Epithelial cell of esophagus (primary cell): ENCODE measurements at regions not wholly inside any gene's neighbourhood (a gene's known extent, or its start where the extent isn't known, plus 50 kb on each side); places are given as distances from the start of the nearest gene placed in this dataset.

Experiments used
- DNase-seq: peaks from one replicate; pipeline ENCODE4 v3.0.0; 2010; ENCODE audit warnings: low read depth
- H3K4me3 ChIP-seq: 2 replicates; pipeline ENCODE4 v1.5.1; 2011; ENCODE audit warnings: mild to moderate bottlenecking, low read length, control low read depth
- TF ChIP-seq, protein P1 (sequence below): IDR thresholded peaks from 2 replicates; pipeline ENCODE4 v1.5.1; 2011; ENCODE audit warnings: low read depth, mild to moderate bottlenecking, low read length, control low read depth, inconsistent platforms; ENCODE audit not compliant: insufficient read depth; ENCODE audit errors: missing control alignments

GRCh38 chr9:93859431-93860215, 95.5 kb downstream of the BARX1 start:
- DNase-seq = no peak
- no peak overlapping the region for H3K4me3 ChIP-seq
- TF ChIP-seq, protein P1, sequence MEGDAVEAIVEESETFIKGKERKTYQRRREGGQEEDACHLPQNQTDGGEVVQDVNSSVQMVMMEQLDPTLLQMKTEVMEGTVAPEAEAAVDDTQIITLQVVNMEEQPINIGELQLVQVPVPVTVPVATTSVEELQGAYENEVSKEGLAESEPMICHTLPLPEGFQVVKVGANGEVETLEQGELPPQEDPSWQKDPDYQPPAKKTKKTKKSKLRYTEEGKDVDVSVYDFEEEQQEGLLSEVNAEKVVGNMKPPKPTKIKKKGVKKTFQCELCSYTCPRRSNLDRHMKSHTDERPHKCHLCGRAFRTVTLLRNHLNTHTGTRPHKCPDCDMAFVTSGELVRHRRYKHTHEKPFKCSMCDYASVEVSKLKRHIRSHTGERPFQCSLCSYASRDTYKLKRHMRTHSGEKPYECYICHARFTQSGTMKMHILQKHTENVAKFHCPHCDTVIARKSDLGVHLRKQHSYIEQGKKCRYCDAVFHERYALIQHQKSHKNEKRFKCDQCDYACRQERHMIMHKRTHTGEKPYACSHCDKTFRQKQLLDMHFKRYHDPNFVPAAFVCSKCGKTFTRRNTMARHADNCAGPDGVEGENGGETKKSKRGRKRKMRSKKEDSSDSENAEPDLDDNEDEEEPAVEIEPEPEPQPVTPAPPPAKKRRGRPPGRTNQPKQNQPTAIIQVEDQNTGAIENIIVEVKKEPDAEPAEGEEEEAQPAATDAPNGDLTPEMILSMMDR = no peak

DNA sequence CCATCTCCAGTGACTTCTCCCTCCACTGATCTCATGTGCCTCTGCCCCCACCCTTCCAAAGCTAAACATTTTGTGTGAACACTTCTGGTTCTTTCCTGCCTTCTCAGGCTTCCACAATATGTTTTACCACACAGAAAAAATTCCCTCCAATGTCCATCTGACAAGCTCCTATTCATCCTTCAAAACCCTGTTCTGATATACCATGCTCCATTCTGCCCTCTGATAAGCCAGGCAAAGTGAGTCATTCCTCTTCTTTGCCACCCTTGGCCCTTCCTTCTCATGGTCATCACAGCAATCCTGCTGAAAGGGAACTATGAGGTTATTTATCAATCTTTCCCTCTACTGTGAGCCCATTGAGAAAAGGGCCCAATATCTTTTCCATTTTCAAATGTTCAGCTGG, 97.6 kb downstream of the BARX1 start:
- TF ChIP-seq, protein P1 = no peak
- H3K4me3 ChIP-seq = no peak overlapping the region
- DNase-seq = no peak

DNA sequence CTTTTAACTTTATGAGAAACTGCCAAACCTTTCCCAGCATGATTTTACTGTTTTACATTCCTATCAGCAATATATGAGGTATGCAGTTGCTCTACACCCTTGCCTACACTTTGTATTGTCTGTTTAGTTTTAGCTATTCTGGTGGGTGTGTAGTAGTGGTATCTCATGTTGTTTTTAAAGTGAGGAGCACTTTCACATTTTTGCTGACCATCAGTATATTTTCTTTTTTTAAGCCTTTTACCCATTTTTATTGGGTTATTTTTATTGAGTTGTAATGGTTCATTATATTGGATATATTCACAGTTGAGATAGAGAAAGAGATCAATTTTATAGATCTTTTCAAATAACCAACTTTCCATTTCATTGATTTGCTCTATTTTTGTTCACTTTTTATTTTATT, 102.4 kb downstream of the BARX1 start:
- no peak for DNase-seq
- TF ChIP-seq, protein P1 = no peak
- H3K4me3 ChIP-seq = no peak overlapping the region

DNA sequence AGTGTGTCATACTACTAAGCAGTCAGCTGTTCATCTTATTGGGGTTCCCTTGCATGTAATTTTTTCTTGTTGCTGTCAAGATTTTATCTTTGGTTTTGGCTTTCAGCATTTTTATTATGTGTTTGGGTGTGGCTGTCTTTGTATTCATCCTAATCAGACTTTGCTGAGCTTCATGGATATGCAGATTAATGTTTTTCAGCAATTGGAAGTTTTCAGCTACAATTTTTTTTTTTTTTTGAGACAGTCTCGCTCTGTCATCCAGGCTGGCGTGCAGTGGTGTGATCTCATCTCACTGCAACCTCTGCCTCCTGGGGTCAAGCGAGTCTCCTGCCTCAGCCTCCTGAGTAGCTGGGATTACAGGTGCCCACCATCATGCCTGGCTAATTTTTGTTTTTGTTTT, 108.8 kb downstream of the BARX1 start:
- no peak for DNase-seq
- TF ChIP-seq, protein P1 = no peak
- H3K4me3 ChIP-seq = no peak overlapping the region

DNA sequence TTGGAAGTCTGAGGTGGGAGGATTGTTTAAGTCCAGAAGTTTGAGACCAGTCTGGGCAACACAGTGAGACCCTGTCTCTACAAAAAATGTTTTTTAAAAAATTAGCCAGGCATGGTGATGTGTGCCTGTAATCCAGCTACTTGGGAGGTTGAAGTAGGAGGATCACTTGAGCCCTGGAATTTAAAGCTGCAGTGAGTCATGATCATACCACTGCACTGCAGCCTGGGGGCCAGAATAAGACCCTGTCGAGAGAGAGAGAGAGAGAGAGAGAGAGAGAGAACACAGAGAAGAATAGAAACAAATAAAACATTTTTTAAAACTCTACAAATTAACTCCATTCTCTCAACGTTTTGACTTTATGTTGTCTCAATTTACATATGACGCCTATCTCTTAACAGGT, 111.8 kb downstream of the BARX1 start:
- DNase-seq = no peak
- no peak overlapping the region for H3K4me3 ChIP-seq
- TF ChIP-seq, protein P1 = no peak

DNA sequence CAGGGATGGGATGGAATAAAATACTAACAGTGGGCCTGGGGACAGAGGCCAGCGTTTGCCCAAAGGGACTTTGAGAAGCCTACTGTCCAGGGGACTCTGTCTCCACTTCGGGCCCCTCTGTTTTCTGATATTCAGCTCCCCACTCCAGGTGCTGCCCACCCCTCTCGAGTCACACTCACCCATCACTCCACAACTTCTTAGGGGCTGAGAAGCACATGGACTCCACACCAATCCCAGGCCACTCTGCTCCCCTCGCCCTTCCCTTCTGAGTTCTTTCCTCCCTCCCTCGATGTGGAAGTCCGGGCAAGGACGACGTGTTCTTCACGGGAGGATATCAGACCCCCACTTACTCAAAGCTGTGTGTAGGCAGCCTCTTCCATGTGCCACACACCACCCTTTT, 124.5 kb downstream of the BARX1 start:
- TF ChIP-seq, protein P1 = no peak
- no peak overlapping the region for H3K4me3 ChIP-seq
- no peak for DNase-seq

GRCh38 chr9:93830012-93830596, 125.1 kb downstream of the BARX1 start:
- TF ChIP-seq, protein P1 = no peak
- DNase-seq = no peak
- H3K4me3 ChIP-seq = no peak overlapping the region
